ENCODE measurements at regions not wholly inside any gene's neighbourhood (a gene's known extent, or its start where the extent isn't known, plus 50 kb on each side); places are given as distances from the start of the nearest gene placed in this dataset.

- DNase-seq (ENCODE audit: low read depth), result no peak
- TF ChIP-seq CTCF (IDR thresholded peaks at IDR 0.05; ENCODE audit: low read length, missing control alignments), result no peak
- H3K4me3 ChIP-seq (replicated peaks; ENCODE audit: low read depth, low read length), result no peak overlapping the region
Measured at GRCh38 chr3:5653426-5654143, 466.1 kb downstream of the EDEM1 start.

- DNase-seq (ENCODE audit: low read depth), result no peak
- TF ChIP-seq CTCF (IDR thresholded peaks at IDR 0.05; ENCODE audit: low read length, missing control alignments), result no peak
- H3K4me3 ChIP-seq (replicated peaks; ENCODE audit: low read depth, low read length), result no peak overlapping the region
Measured at GRCh38 chr3:5657106-5657505, 469.6 kb downstream of the EDEM1 start.

DNA sequence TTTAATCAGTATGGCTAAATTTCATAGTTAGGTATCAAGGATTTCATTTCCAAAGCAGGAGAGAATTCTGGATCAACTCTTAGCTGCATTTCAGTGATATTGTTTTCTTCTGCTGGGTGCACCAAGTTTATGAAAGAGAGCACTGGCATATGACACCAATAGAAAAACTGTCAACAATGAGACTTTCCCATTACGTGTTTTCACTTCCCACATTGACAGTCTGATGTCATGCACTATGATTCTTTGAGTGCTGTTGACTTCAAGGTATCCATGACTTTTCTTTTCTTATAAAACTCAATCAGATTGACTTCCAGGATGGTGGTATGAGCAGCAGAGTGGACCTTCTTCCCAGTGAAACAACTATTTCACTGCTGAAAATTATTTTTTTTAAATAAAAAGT is 476.1 kb downstream of the EDEM1 start:
- TF ChIP-seq CTCF (IDR thresholded peaks at IDR 0.05; ENCODE audit: low read length, missing control alignments), result no peak
- no peak overlapping the region for H3K4me3 ChIP-seq (replicated peaks; ENCODE audit: low read depth, low read length)
- no peak for DNase-seq (ENCODE audit: low read depth)

DNA sequence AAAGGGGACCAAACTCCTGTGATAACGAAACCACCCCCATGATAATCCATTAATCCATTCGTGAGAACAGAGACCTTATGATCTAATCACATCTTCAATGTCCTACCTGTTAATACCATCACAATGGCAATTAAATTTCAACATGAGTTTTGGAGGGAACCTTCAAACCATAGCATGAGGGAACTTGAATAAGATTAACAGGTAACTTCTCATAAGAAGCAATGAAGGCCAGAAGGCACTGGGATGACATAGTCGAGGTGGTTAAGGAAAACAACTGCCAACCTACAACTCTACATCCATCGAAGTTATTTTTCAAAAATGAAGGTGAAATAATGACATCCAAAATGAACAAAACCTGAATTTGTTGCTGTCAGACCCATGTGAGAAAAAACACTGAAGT is 478.9 kb downstream of the EDEM1 start:
- H3K4me3 ChIP-seq (replicated peaks; ENCODE audit: low read depth, low read length), result no peak overlapping the region
- DNase-seq (ENCODE audit: low read depth), result no peak
- no peak for TF ChIP-seq CTCF (IDR thresholded peaks at IDR 0.05; ENCODE audit: low read length, missing control alignments)

- no peak overlapping the region for H3K4me3 ChIP-seq (replicated peaks; ENCODE audit: low read depth, low read length)
- DNase-seq (ENCODE audit: low read depth), result no peak
- no peak for TF ChIP-seq CTCF (IDR thresholded peaks at IDR 0.05; ENCODE audit: low read length, missing control alignments)
Measured at GRCh38 chr3:5673521-5673920, 486.0 kb downstream of the EDEM1 start.

DNA sequence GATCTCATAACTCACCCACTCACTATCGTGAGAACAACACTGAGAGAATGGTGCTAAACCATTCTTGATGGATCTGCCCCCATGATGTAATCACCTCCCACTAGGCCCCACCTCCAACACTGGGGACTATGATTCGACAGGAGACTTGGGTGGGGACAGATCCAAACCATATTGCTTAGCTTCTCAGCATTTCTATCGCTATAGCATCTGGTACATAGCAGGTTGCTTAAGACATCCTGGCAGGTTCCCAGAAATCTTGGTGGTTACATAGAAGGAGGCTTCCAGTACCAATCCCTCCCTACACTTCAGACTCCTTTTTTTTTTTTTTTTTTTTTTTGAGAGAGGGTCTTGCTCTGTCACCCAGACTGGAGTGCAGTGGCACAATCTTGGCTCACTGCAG is 487.8 kb downstream of the EDEM1 start:
- H3K4me3 ChIP-seq (replicated peaks; ENCODE audit: low read depth, low read length), result no peak overlapping the region
- peak; percentile 0 for DNase-seq (ENCODE audit: low read depth)
- no peak for TF ChIP-seq CTCF (IDR thresholded peaks at IDR 0.05; ENCODE audit: low read length, missing control alignments)

- no peak overlapping the region for H3K4me3 ChIP-seq (replicated peaks; ENCODE audit: low read depth, low read length)
- no peak for TF ChIP-seq CTCF (IDR thresholded peaks at IDR 0.05; ENCODE audit: low read length, missing control alignments)
- DNase-seq (ENCODE audit: low read depth), result no peak
Measured at GRCh38 chr3:5677555-5677954, 490.0 kb downstream of the EDEM1 start.
